OCI-LY1 (cell line): ENCODE measurements at regions not wholly inside any gene's neighbourhood (a gene's known extent, or its start where the extent isn't known, plus 50 kb on each side); places are given as distances from the start of the nearest gene placed in this dataset.
"Not testable (repeated sequence)": the region's sequence is repeated elsewhere in the genome, so short reads cannot be mapped to it uniquely, and the experiment has no call there.

Experiments
- H2AFZ ChIP-seq: fragments of 200-600 bp; sonication (generic), shearing (Covaris generic); 2 replicates; pipeline ENCODE4 v1.6.0; 2014; ENCODE audit warnings: antibody characterized with exemption, mild to moderate bottlenecking, low read length
- H3F3A ChIP-seq: fragments of 200-600 bp; sonication (generic), shearing (Covaris generic); 2 replicates; pipeline ENCODE4 v1.6.0; 2014; ENCODE audit warnings: mild to moderate bottlenecking, antibody characterized with exemption, low read length, moderate library complexity; ENCODE audit not compliant: insufficient read depth
- H3K27ac ChIP-seq: fragments of 200-600 bp; sonication (generic); 2 replicates; pipeline ENCODE4 v1.5.1; 2014; ENCODE audit warnings: low read length, mixed run types, mild to moderate bottlenecking, low read depth; ENCODE audit not compliant: poor library complexity, severe bottlenecking
- H3K27me3 ChIP-seq: fragments of 200-600 bp; sonication (generic); 2 replicates; pipeline ENCODE4 v1.6.0; 2014; ENCODE audit warnings: antibody characterized with exemption, mild to moderate bottlenecking, low read length, moderate library complexity; ENCODE audit not compliant: insufficient read depth
- H3K36me3 ChIP-seq: fragments of 200-600 bp; sonication (generic); 2 replicates; pipeline ENCODE4 v1.6.1; 2014; ENCODE audit warnings: mild to moderate bottlenecking, antibody characterized with exemption, low read length, moderate library complexity, mixed read lengths; ENCODE audit not compliant: insufficient read depth
- H3K4me1 ChIP-seq: fragments of 200-600 bp; sonication (generic); 2 replicates; pipeline ENCODE4 v1.5.1; 2014; ENCODE audit warnings: mild to moderate bottlenecking, low read length, moderate library complexity; ENCODE audit not compliant: insufficient read depth, severe bottlenecking
- H3K4me2 ChIP-seq: fragments of 200-600 bp; sonication (generic), shearing (Covaris generic); 2 replicates; pipeline ENCODE4 v1.6.1; 2014; ENCODE audit warnings: low read length
- H3K4me3 ChIP-seq: fragments of 200-600 bp; sonication (generic); 2 replicates; pipeline ENCODE4 v1.5.1; 2014; ENCODE audit warnings: low read length, low read depth, mild to moderate bottlenecking, mixed read lengths; ENCODE audit not compliant: poor library complexity, severe bottlenecking
- H3K79me2 ChIP-seq: fragments of 200-600 bp; shearing (Covaris generic); 2 replicates; pipeline ENCODE4 v1.6.1; 2016; ENCODE audit warnings: mixed run types, low read length, mixed read lengths; ENCODE audit not compliant: insufficient read depth
- H3K9ac ChIP-seq: fragments of 200-600 bp; sonication (generic), shearing (Covaris generic); 2 replicates; pipeline ENCODE4 v1.6.1; 2014; ENCODE audit warnings: mild to moderate bottlenecking, low read length, mixed read lengths
- H3K9me2 ChIP-seq: fragments of 200-600 bp; sonication (generic), shearing (Covaris generic); 2 replicates; pipeline ENCODE4 v1.6.1; 2014; ENCODE audit warnings: low read depth, mild to moderate bottlenecking, low read length, mixed read lengths
- H3K9me3 ChIP-seq: fragments of 200-600 bp; shearing (Covaris generic); 2 replicates; pipeline ENCODE4 v1.6.1; 2014; ENCODE audit warnings: low read length, mixed read lengths
- H4K20me1 ChIP-seq: fragments of 200-600 bp; sonication (generic), shearing (Covaris generic); 2 replicates; pipeline ENCODE4 v1.6.0; 2016; ENCODE audit warnings: mild to moderate bottlenecking, low read length; ENCODE audit not compliant: insufficient read depth
- EZH2 ChIP-seq: fragments of 200-600 bp; sonication (generic), shearing (Covaris generic); IDR thresholded peaks from 2 replicates; pipeline ENCODE4 v1.8.0; 2017; ENCODE audit warnings: borderline replicate concordance, mixed run types, mild to moderate bottlenecking, antibody characterized with exemption, low read length, moderate library complexity, mixed read lengths
- TF ChIP-seq, protein P1 (sequence below): fragments of 200-600 bp; sonication (generic), shearing (Covaris generic); IDR thresholded peaks from 2 replicates; pipeline ENCODE4 v1.5.1; 2017; ENCODE audit warnings: mild to moderate bottlenecking, antibody characterized with exemption, low read length, moderate library complexity, mixed read lengths

GRCh38 chr19:5243878-5244277 lies 96.7 kb downstream of the PTPRS start:
- no peaks in the 10 kb centered on the region for H3K4me1 ChIP-seq
- no peaks in the 10 kb centered on the region for H3K9me3 ChIP-seq
- no peak for TF ChIP-seq EZH2
- TF ChIP-seq, protein P1, sequence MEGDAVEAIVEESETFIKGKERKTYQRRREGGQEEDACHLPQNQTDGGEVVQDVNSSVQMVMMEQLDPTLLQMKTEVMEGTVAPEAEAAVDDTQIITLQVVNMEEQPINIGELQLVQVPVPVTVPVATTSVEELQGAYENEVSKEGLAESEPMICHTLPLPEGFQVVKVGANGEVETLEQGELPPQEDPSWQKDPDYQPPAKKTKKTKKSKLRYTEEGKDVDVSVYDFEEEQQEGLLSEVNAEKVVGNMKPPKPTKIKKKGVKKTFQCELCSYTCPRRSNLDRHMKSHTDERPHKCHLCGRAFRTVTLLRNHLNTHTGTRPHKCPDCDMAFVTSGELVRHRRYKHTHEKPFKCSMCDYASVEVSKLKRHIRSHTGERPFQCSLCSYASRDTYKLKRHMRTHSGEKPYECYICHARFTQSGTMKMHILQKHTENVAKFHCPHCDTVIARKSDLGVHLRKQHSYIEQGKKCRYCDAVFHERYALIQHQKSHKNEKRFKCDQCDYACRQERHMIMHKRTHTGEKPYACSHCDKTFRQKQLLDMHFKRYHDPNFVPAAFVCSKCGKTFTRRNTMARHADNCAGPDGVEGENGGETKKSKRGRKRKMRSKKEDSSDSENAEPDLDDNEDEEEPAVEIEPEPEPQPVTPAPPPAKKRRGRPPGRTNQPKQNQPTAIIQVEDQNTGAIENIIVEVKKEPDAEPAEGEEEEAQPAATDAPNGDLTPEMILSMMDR: no peak
- no peak overlapping the region for H2AFZ ChIP-seq
- H3K79me2 ChIP-seq: no peaks in the 10 kb centered on the region
- no peaks in the 10 kb centered on the region for H3F3A ChIP-seq
- no peak overlapping the region for H3K4me3 ChIP-seq
- H3K27me3 ChIP-seq: no peaks in the 10 kb centered on the region
- H3K9ac ChIP-seq: no peak overlapping the region
- H3K4me2 ChIP-seq: no peak overlapping the region
- H3K27ac ChIP-seq: no peak overlapping the region
- no peaks in the 10 kb centered on the region for H3K36me3 ChIP-seq
- no peaks in the 10 kb centered on the region for H4K20me1 ChIP-seq
- no peaks in the 10 kb centered on the region for H3K9me2 ChIP-seq

GRCh38 chr19:5241896-5242295 lies 98.7 kb downstream of the PTPRS start:
- not testable (repeated sequence) for H3K79me2 ChIP-seq, H3K27me3 ChIP-seq, H3F3A ChIP-seq, H3K36me3 ChIP-seq, H3K9me2 ChIP-seq, H3K27ac ChIP-seq, H4K20me1 ChIP-seq, H3K4me3 ChIP-seq, H3K9me3 ChIP-seq, H3K9ac ChIP-seq, H3K4me2 ChIP-seq, H2AFZ ChIP-seq, H3K4me1 ChIP-seq

- TF ChIP-seq, protein P1: no peak
- Histone ChIP-seq H4K20me1 (no peaks in the 10 kb centered on the region), H3K79me2 (no peaks in the 10 kb centered on the region), H3K4me3 (no peak overlapping the region), H3K9ac (no peak overlapping the region), H3K9me3 (no peaks in the 10 kb centered on the region), H3K4me2 (no peak overlapping the region), H3K36me3 (no peaks in the 10 kb centered on the region), H2AFZ (no peak overlapping the region), H3K27me3 (no peaks in the 10 kb centered on the region), H3K27ac (no peak overlapping the region), H3F3A (no peaks in the 10 kb centered on the region), H3K9me2 (no peaks in the 10 kb centered on the region), H3K4me1 (no peaks in the 10 kb centered on the region)
Observed at GRCh38 chr19:5240011-5240410, 100.6 kb downstream of the PTPRS start.

GRCh38 chr19:5238700-5239099 lies 101.9 kb downstream of the PTPRS start:
- H3K27me3 ChIP-seq: no peaks in the 10 kb centered on the region
- no peaks in the 10 kb centered on the region for H3K9me3 ChIP-seq
- H4K20me1 ChIP-seq: no peaks in the 10 kb centered on the region
- H3K27ac ChIP-seq: no peak overlapping the region
- no peak overlapping the region for H3K4me2 ChIP-seq
- no peak overlapping the region for H3K4me3 ChIP-seq
- H3K9me2 ChIP-seq: no peaks in the 10 kb centered on the region
- no peak for TF ChIP-seq EZH2
- TF ChIP-seq, protein P1: no peak
- no peaks in the 10 kb centered on the region for H3K36me3 ChIP-seq
- H3K9ac ChIP-seq: no peak overlapping the region
- H3K79me2 ChIP-seq: no peaks in the 10 kb centered on the region
- H2AFZ ChIP-seq: no peak overlapping the region
- no peaks in the 10 kb centered on the region for H3F3A ChIP-seq
- H3K4me1 ChIP-seq: no peaks in the 10 kb centered on the region
